SK-N-MC (cell line): ENCODE measurements at regions not wholly inside any gene's neighbourhood (a gene's known extent, or its start where the extent isn't known, plus 50 kb on each side); places are given as distances from the start of the nearest gene placed in this dataset.

Experiments
- DNase-seq: peaks from one replicate; pipeline ENCODE4 v3.0.0-alpha.2; 2011; ENCODE audit warnings: low read depth, low spot score
- H3K27ac ChIP-seq: fragments of 200-600 bp; sonication (generic); 2 replicates; pipeline ENCODE4 v1.5.1; 2016; ENCODE audit warnings: mixed run types
- H3K36me3 ChIP-seq: fragments of 200-600 bp; sonication (generic); 2 replicates; pipeline ENCODE4 v1.6.1; 2017; ENCODE audit warnings: antibody characterized with exemption, low read length, mixed read lengths; ENCODE audit not compliant: insufficient read depth
- H3K4me3 ChIP-seq: fragments of 200-600 bp; sonication (generic); 2 replicates; pipeline ENCODE4 v1.5.1; 2016
- H3K9ac ChIP-seq: fragments of 200-600 bp; sonication (generic); 2 replicates; pipeline ENCODE4 v1.8.0; 2017; ENCODE audit warnings: mixed run types, mixed read lengths; ENCODE audit not compliant: insufficient read length
- H3K9me3 ChIP-seq: fragments of 200-600 bp; sonication (generic); 2 replicates; pipeline ENCODE4 v1.6.1; 2017; ENCODE audit warnings: low read depth, mild to moderate bottlenecking, antibody characterized with exemption, low read length, moderate library complexity, mixed read lengths
- EZH2 ChIP-seq: fragments of 200-600 bp; sonication (generic); IDR thresholded peaks from one replicate; pipeline ENCODE4 v1.6.1; 2017; ENCODE audit warnings: antibody characterized with exemption
- FOXP2 ChIP-seq: optimal IDR thresholded peaks from 2 replicates; pipeline ENCODE3; 2011; ENCODE audit warnings: mild to moderate bottlenecking, moderate library complexity; ENCODE audit not compliant: insufficient read depth; ENCODE audit errors: extremely low read length, control extremely low read depth
- POLR2AphosphoS5 ChIP-seq: IDR thresholded peaks from 2 replicates; pipeline ENCODE4 v1.6.1; 2012; ENCODE audit warnings: mild to moderate bottlenecking, low read depth, low read length, borderline replicate concordance

DNA sequence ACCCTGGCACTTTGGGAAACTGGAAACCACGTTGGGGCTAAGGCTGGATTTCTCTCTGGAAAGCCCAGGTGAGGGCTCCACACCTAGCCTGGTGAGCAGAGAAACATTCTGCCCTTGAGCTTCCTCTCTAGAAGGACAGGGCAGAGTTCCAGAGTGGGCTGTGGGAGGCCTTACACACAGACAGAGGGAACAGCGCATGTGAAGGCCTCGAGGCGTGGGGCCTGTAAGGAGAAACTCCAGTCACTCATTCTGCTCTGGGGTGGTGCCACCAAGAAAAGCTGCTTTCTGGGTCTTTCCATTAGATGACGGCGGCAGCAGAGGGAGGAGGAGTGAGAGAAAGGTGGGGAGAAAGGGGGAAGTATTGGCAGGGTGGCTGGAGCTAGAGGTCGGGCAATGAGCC lies 183.1 kb downstream of the CHST1 start:
- Histone ChIP-seq H3K9ac (no peak overlapping the region), H3K27ac (no peak overlapping the region), H3K36me3 (no peaks in the 10 kb centered on the region), H3K9me3 (no peaks in the 10 kb centered on the region), H3K4me3 (no peak overlapping the region)
- no peak for DNase-seq
- TF ChIP-seq POLR2AphosphoS5 (no peak), EZH2 (no peak), FOXP2 (no peak)

DNA sequence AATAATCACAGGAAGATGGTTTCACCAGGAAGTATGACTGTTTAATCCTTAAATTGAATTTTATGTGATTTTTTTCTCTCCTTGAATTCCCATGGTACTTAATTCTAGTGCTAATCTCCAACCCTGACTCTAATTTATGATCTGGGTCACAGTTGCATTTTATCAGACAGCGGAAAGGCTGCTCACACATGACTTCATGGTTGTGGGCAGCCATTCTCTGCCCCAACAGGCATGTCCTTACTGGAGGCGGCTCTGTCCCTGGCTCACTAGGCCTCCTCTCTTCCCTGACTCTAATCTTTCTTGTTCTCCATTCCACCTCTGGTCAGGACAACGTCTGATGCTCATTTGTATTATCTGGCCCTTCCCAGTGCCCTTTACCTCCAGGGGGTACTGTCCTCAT lies 184.4 kb downstream of the CHST1 start:
- Histone ChIP-seq H3K27ac (no peak overlapping the region), H3K9me3 (no peaks in the 10 kb centered on the region), H3K36me3 (no peaks in the 10 kb centered on the region), H3K4me3 (no peak overlapping the region), H3K9ac (no peak overlapping the region)
- no peak for TF ChIP-seq FOXP2
- no peak for TF ChIP-seq EZH2
- no peak for TF ChIP-seq POLR2AphosphoS5
- no peak for DNase-seq

DNA sequence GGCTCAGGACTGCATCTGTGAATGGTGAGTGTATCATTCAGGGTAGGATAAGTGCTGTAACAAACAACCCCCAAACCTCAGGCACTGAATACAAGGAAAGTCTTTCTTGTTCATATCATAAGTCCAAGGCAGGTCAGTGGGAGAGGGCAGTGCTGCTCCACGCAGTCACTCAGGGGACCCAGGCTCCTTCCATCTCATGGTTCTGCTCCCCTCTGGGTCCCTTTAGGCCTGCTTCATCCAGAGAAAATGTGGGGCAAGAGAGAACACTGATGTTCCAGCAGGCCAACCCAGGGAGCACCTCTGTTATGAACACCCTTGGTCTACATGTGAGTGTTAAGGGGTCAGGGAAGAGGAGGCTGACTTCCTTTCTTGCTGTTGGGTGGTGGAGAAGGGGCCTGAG lies 187.8 kb downstream of the CHST1 start:
- no peak overlapping the region for H3K4me3 ChIP-seq
- H3K9ac ChIP-seq: no peak overlapping the region
- no peaks in the 10 kb centered on the region for H3K9me3 ChIP-seq
- no peak for TF ChIP-seq POLR2AphosphoS5
- no peak for TF ChIP-seq EZH2
- no peak for TF ChIP-seq FOXP2
- no peak overlapping the region for H3K27ac ChIP-seq
- no peaks in the 10 kb centered on the region for H3K36me3 ChIP-seq
- DNase-seq: no peak

DNA sequence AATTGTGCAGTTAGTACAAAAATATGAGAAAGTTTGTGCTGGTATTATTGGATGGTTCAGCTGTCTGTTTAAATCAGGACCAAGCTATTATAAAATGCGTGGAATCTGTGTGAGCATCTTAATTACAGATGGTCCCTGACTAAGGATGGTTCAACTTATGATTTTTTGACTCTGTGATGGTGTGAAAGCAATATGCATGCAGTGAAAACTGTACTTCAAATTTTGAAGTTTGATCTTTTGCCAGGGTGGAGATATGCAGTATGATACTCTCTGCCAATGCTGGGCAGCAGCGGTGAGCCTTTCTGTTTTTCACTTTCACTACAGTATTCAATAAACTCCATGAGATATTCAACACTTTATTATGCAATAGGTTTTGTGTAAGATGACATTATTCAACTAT lies 189.3 kb downstream of the CHST1 start:
- Histone ChIP-seq H3K9me3 (no peaks in the 10 kb centered on the region), H3K36me3 (no peaks in the 10 kb centered on the region), H3K27ac (no peak overlapping the region), H3K4me3 (no peak overlapping the region), H3K9ac (no peak overlapping the region)
- no peak for TF ChIP-seq POLR2AphosphoS5
- TF ChIP-seq EZH2: no peak
- TF ChIP-seq FOXP2: no peak
- DNase-seq: no peak

DNA sequence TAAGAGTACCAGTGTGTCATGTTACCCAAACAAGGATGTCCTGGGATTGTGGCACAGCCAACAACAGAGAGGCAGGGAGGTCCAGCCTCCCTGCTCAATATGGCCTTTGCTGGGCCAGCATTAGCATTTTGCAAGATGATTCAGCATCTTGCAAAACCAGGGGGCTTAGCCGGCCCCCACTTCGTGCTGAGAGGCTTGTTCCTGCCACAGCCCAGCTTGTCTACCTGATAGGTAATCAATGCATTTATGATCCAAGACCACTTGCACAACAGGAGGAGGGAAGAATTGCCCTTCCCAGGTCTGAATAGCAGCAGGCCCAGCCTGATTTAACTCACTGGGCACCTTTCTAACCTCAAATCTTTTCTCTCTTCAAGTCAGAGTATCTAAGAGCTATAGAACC lies 189.0 kb upstream of the SYT13 start:
- no peak for TF ChIP-seq EZH2
- no peak for TF ChIP-seq POLR2AphosphoS5
- TF ChIP-seq FOXP2: no peak
- Histone ChIP-seq H3K36me3 (no peaks in the 10 kb centered on the region), H3K27ac (no peak overlapping the region), H3K9me3 (no peaks in the 10 kb centered on the region), H3K9ac (no peak overlapping the region), H3K4me3 (no peak overlapping the region)
- DNase-seq: no peak

DNA sequence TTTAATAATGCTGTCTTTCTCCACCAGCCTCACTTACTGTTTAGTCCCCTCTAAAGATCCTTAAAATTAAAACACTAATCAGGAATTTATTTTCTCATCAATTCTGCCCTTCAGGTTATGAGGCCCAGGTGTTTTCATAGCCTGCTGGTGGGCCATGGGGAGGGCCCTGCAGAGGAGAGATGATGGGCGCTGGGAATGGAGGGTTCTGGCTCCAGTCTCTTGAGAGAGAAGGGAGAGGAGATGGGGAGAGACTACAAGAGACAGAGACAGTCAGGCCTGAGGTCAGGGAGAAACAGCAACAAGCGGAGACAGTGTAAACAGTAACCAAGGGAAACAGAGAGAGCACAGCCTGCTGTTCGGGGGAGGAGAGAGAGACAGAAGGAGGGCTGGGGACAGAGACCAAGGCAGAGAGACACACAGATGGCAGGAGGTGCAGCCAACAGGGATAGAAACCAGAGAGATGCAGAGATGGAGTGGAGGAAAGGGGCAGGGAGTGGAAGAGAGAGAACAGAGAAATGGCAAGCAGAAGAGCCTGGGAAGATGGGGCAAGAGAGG lies 187.3 kb upstream of the SYT13 start:
- Histone ChIP-seq H3K9ac (no peak overlapping the region), H3K27ac (no peak overlapping the region), H3K9me3 (no peaks in the 10 kb centered on the region), H3K36me3 (no peaks in the 10 kb centered on the region), H3K4me3 (no peak overlapping the region)
- TF ChIP-seq FOXP2 (no peak), POLR2AphosphoS5 (no peak), EZH2 (no peak)
- DNase-seq: no peak

DNA sequence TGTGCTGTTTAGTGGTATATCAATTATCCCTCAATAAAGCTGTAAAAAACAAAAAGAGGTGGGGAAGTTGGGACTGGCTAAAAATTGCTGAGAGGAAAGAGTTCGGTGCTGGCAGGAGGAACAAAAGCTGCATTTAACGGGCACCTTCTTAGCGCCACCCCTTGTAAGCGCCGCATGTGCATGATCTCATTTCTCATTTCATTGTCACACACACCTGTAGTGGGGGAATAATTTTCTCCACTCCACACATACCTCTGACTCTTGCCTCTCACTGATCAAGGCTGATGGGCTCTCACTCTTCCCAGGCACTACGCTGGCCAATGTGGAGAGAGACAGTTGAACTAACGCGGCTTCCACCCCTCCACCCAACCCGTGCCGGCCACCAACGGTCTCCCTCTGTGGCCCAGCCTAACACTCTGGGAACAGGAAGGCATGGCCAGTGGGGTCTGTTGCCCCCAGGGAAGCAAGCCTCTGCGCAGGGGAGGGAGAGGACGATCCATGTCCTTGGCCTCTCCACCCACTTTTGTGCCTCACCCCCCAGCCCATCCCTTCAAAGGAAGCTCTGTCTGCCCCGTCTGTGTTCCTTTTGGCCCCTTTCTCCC lies 186.7 kb upstream of the SYT13 start:
- TF ChIP-seq FOXP2 (no peak), POLR2AphosphoS5 (no peak), EZH2 (no peak)
- Histone ChIP-seq H3K36me3 (no peaks in the 10 kb centered on the region), H3K4me3 (no peak overlapping the region), H3K9me3 (no peaks in the 10 kb centered on the region), H3K27ac (no peak overlapping the region), H3K9ac (no peak overlapping the region)
- DNase-seq: no peak

DNA sequence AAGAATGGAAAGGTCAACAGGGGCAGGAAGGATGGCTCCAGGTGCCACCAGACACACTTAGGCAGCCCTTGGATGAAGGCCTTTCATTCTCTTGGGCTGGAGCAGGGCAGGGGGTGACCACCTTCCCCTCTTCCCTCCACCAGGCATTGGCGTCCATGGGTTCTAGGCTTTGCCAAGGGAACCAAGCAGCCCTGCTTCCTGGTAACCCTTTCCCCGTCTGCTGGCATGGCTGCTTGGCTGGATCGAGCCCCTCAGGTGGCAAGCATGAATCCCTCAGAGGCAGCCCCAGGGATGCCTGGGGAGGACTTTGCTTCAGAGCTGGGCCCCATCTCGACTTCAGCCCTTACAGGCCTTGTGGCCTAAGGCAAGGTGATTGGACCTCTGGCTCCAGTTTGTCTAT lies 185.1 kb upstream of the SYT13 start:
- Histone ChIP-seq H3K36me3 (no peaks in the 10 kb centered on the region), H3K9me3 (no peaks in the 10 kb centered on the region), H3K27ac (no peak overlapping the region), H3K4me3 (no peak overlapping the region), H3K9ac (no peak overlapping the region)
- no peak for TF ChIP-seq EZH2
- TF ChIP-seq FOXP2: no peak
- TF ChIP-seq POLR2AphosphoS5: no peak
- no peak for DNase-seq

DNA sequence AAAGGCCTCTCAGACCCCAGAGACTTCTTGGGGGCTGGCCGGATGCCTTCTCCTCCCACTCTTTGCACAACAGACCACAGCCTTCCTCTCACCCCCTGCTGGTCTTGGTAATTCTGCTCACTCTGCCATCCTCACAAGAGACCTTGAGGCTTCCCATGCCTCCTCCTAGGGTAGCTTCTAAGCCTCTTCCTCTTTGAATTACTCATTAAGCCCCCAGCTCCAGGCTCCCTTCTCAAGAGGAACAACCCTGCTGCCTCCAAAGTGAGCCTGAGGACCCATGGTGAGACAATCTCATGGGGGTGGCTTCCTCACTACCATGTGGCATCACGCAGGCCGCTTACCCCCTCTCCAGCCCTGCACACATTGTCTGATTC lies 184.6 kb upstream of the SYT13 start:
- H3K4me3 ChIP-seq: no peak overlapping the region
- TF ChIP-seq POLR2AphosphoS5 (no peak), FOXP2 (no peak), EZH2 (no peak)
- H3K36me3 ChIP-seq: no peaks in the 10 kb centered on the region
- no peak overlapping the region for H3K27ac ChIP-seq
- no peaks in the 10 kb centered on the region for H3K9me3 ChIP-seq
- H3K9ac ChIP-seq: no peak overlapping the region
- DNase-seq: no peak
